HCT116 (cell line): ENCODE measurements at regions not wholly inside any gene's neighbourhood (a gene's known extent, or its start where the extent isn't known, plus 50 kb on each side); places are given as distances from the start of the nearest gene placed in this dataset.

Experiments
- ATAC-seq: fragments of 200-7000 bp; cut with Tn5 transposase; 2 replicates; pipeline ENCODE4 v1.9.1; 2020; ENCODE audit warnings: mild to moderate bottlenecking, moderate library complexity
- BruUV-seq: library from RNA; stranded (reverse); fragments of 400-500 nt; replicated peaks from 2 replicates; lab custom pipeline; 2021; lab: Mats Ljungman, UMichigan
- CTCF ChIA-PET: fragments of 300-600 bp; sonication (Branson Sonifier 250); formaldehyde crosslinking; loops from one replicate; lab custom pipeline; 2021; ENCODE audit warnings: antibody characterized with exemption; lab: Charles Lee
- POLR2A ChIA-PET: fragments of 300-600, 350-600 bp; sonication (Branson Sonifier 250); formaldehyde crosslinking; loops from one replicate; lab custom pipeline; 2021; ENCODE audit warnings: antibody characterized with exemption; lab: Charles Lee
- RAD21 ChIA-PET, 2 experiments: fragments of 300-600 bp; sonication (Branson Sonifier 250); formaldehyde crosslinking; loops; one replicate each; lab custom pipeline; 2023; ENCODE audit warnings: low total read pairs in 2 of 2; ENCODE audit not compliant: uncharacterized antibody in 2 of 2, unreplicated experiment in 2 of 2, low non-redundant PET in 1 of 2; lab: Charles Lee
- DNase-seq: peaks from one replicate; pipeline ENCODE4 v3.0.0-alpha.2; 2010; ENCODE audit warnings: low read depth, low spot score
- H2AFZ ChIP-seq: fragments of 200-600 bp; shearing (Covaris generic), sonication (generic); 2 replicates; pipeline ENCODE4 v1.6.1; 2017; ENCODE audit warnings: low read depth, mixed run types, mixed read lengths, antibody characterized with exemption, low read length; ENCODE audit not compliant: poor library complexity, severe bottlenecking
- H3K27ac ChIP-seq: 2 replicates; pipeline ENCODE4 v1.5.1; 2012; ENCODE audit warnings: low read depth, low read length
- H3K27me3 ChIP-seq: fragments of 200-600 bp; sonication (generic); 2 replicates; pipeline ENCODE4 v1.6.1; 2016; ENCODE audit warnings: mixed run types, low read length, mixed read lengths; ENCODE audit not compliant: insufficient read depth
- H3K36me3 ChIP-seq, 2 experiments: fragments of 200-500 bp in 1 of 2; fragments of 200-600 bp in 1 of 2; sonication (Bioruptor generic) in 1 of 2; sonication (generic) in 1 of 2; 2 replicates each; pipeline versions ENCODE4 v1.5.1 to v1.6.1; 2014 to 2016; ENCODE audit warnings: low read length in 2 of 2, inconsistent platforms in 1 of 2, mixed read lengths in 1 of 2, mixed run types in 1 of 2; ENCODE audit not compliant: insufficient read depth in 2 of 2, control insufficient read depth in 1 of 2
- H3K4me1 ChIP-seq, 2 experiments: fragments of 200-600 bp in 1 of 2; sonication (generic) in 1 of 2; 2 replicates each; pipeline versions ENCODE4 v1.5.1 to v1.6.1; 2012 to 2017; ENCODE audit warnings: low read length in 2 of 2, inconsistent platforms in 1 of 2, mild to moderate bottlenecking in 1 of 2, mixed read lengths in 1 of 2, mixed run types in 1 of 2, moderate library complexity in 1 of 2; ENCODE audit not compliant: insufficient read depth in 2 of 2, control insufficient read depth in 1 of 2
- H3K4me2 ChIP-seq: fragments of 200-600 bp; sonication (generic); 2 replicates; pipeline ENCODE4 v1.6.1; 2017; ENCODE audit warnings: mixed run types, low read length, mixed read lengths
- H3K4me3 ChIP-seq, 2 experiments: fragments of 200-600 bp in 1 of 2; sonication (generic) in 1 of 2; replicated peaks in 1 of 2; 2 replicates each; pipeline ENCODE4 v1.5.1; 2011 to 2016; ENCODE audit warnings: low read length in 2 of 2, control low read depth in 1 of 2, low read depth in 1 of 2, mild to moderate bottlenecking in 1 of 2, mixed read lengths in 1 of 2, mixed run types in 1 of 2
- H3K79me2 ChIP-seq: fragments of 200-600 bp; sonication (generic); 2 replicates; pipeline ENCODE4 v1.6.1; 2017; ENCODE audit warnings: mild to moderate bottlenecking, mixed run types, low read length, moderate library complexity, mixed read lengths; ENCODE audit not compliant: insufficient read depth
- H3K9ac ChIP-seq: fragments of 200-600 bp; sonication (generic); 2 replicates; pipeline ENCODE4 v1.6.1; 2016; ENCODE audit warnings: low read length, mixed read lengths
- H3K9me2 ChIP-seq: fragments of 200-600 bp; sonication (generic), shearing (Covaris generic); 2 replicates; pipeline ENCODE4 v1.6.1; 2017; ENCODE audit warnings: mixed run types, mild to moderate bottlenecking, moderate library complexity; ENCODE audit not compliant: insufficient read depth
- H3K9me3 ChIP-seq, 2 experiments: fragments of 200-500 bp in 1 of 2; fragments of 200-600 bp in 1 of 2; sonication (Bioruptor generic) in 1 of 2; sonication (generic) in 1 of 2; 2 replicates each; pipeline ENCODE4 v1.6.1; 2014 to 2017; ENCODE audit warnings: low read length in 2 of 2, mixed read lengths in 2 of 2, inconsistent platforms in 1 of 2, low read depth in 1 of 2, mild to moderate bottlenecking in 1 of 2, mixed run types in 1 of 2, moderate library complexity in 1 of 2; ENCODE audit not compliant: control insufficient read depth in 1 of 2, insufficient read depth in 1 of 2
- H4K20me1 ChIP-seq: fragments of 200-600 bp; sonication (generic), shearing (Covaris generic); 2 replicates; pipeline ENCODE4 v1.6.1; 2017; ENCODE audit warnings: mixed run types, mild to moderate bottlenecking, moderate library complexity; ENCODE audit not compliant: insufficient read depth
- CBX3 ChIP-seq: IDR thresholded peaks from 2 replicates; pipeline ENCODE4 v1.6.1; 2012; ENCODE audit warnings: low read depth
- CEBPB ChIP-seq: IDR thresholded peaks from 2 replicates; pipeline ENCODE4 v1.6.1; 2012; ENCODE audit warnings: low read depth
- ELF1 ChIP-seq: IDR thresholded peaks from 2 replicates; pipeline ENCODE4 v1.6.1; 2012; ENCODE audit warnings: low read depth, borderline replicate concordance
- EZH2 ChIP-seq: fragments of 200-600 bp; sonication (generic); IDR thresholded peaks from 2 replicates; pipeline ENCODE4 v1.6.1; 2017; ENCODE audit warnings: antibody characterized with exemption, mixed run types
- EZH2phosphoT487 ChIP-seq: fragments of 200-600 bp; IDR thresholded peaks from 2 replicates; pipeline ENCODE4 v1.6.1; 2018; ENCODE audit warnings: antibody characterized with exemption, borderline replicate concordance
- FOSL1 ChIP-seq: IDR thresholded peaks from 2 replicates; pipeline ENCODE4 v1.6.1; 2012; ENCODE audit warnings: low read depth
- JUND ChIP-seq: IDR thresholded peaks from 2 replicates; pipeline ENCODE4 v1.6.1; 2012
- POLR2A ChIP-seq: IDR thresholded peaks from 2 replicates; pipeline ENCODE4 v1.7.0; 2011; ENCODE audit warnings: borderline replicate concordance; ENCODE audit not compliant: insufficient read depth, insufficient read length; ENCODE audit errors: extremely low read depth
- RAD21 ChIP-seq: IDR thresholded peaks from 2 replicates; pipeline ENCODE4 v1.6.1; 2012; ENCODE audit warnings: low read depth, mild to moderate bottlenecking
- SIN3A ChIP-seq: IDR thresholded peaks from 2 replicates; pipeline ENCODE4 v1.6.1; 2012; ENCODE audit warnings: low read depth
- SP1 ChIP-seq: IDR thresholded peaks from 2 replicates; pipeline ENCODE4 v1.6.1; 2012; ENCODE audit warnings: low read depth
- SRF ChIP-seq: IDR thresholded peaks from 2 replicates; pipeline ENCODE4 v1.6.1; 2012; ENCODE audit warnings: low read depth
- TCF7L2 ChIP-seq: IDR thresholded peaks from 2 replicates; pipeline ENCODE4 v1.7.0; 2011; ENCODE audit warnings: borderline replicate concordance, inconsistent platforms; ENCODE audit not compliant: insufficient read depth, insufficient read length; ENCODE audit errors: extremely low read depth
- YY1 ChIP-seq: IDR thresholded peaks from 2 replicates; pipeline ENCODE4 v1.6.1; 2011; ENCODE audit warnings: low read length, low read depth, moderate library complexity, mild to moderate bottlenecking; ENCODE audit not compliant: insufficient replicate concordance; ENCODE audit errors: extremely low read depth
- ZFX ChIP-seq: fragments of 450-650 bp; IDR thresholded peaks from 2 replicates; pipeline ENCODE4 v1.6.1; 2017
- ZNF274 ChIP-seq: fragments of 200-500 bp; sonication (Bioruptor generic); IDR thresholded peaks from 2 replicates; pipeline ENCODE4 v1.6.1; 2014; ENCODE audit warnings: mild to moderate bottlenecking, low read depth, low read length, inconsistent platforms
- intact Hi-C: fragments of 100-400 bp; cut with micrococcal nuclease; formaldehyde crosslinking; loops from 2 replicates; pipeline ENCODE4 v1.10.0; 2022
- TF ChIP-seq, protein P1 (sequence below): IDR thresholded peaks from 2 replicates; pipeline ENCODE4 v1.6.1; 2011; ENCODE audit warnings: mild to moderate bottlenecking, low read length, moderate library complexity; ENCODE audit not compliant: insufficient replicate concordance; ENCODE audit errors: extremely low read depth
- TF ChIP-seq, protein P2 (sequence below): IDR thresholded peaks from 2 replicates; pipeline ENCODE4 v1.6.1; 2012
- TF ChIP-seq, protein P3 (sequence below): IDR thresholded peaks from 2 replicates; pipeline ENCODE4 v1.6.1; 2012

- Histone ChIP-seq H3K36me3 (no peaks in the 10 kb centered on the region), H4K20me1 (no peaks in the 10 kb centered on the region), H3K27me3 (no peaks in the 10 kb centered on the region), H3K9me2 (no peaks in the 10 kb centered on the region), H3K9ac (no peak overlapping the region), H3K4me3 (no peak overlapping the region), H3K27ac (no peak overlapping the region), H3K79me2 (no peaks in the 10 kb centered on the region), H3K4me2 (no peak overlapping the region), H3K9me3 (no peaks in the 10 kb centered on the region), H2AFZ (no peak overlapping the region), H3K4me1 (no peaks in the 10 kb centered on the region)
- ATAC-seq, result no peak
- RAD21 ChIA-PET, result no interaction called here
- DNase-seq, result no peak
- BruUV-seq, result no TSS peak
- POLR2A ChIA-PET, result no interaction called here
- TF ChIP-seq EZH2, result no peak
- no peak for TF ChIP-seq JUND
- no peak for TF ChIP-seq YY1
- TF ChIP-seq EZH2phosphoT487, result no peak
- TF ChIP-seq, protein P1, sequence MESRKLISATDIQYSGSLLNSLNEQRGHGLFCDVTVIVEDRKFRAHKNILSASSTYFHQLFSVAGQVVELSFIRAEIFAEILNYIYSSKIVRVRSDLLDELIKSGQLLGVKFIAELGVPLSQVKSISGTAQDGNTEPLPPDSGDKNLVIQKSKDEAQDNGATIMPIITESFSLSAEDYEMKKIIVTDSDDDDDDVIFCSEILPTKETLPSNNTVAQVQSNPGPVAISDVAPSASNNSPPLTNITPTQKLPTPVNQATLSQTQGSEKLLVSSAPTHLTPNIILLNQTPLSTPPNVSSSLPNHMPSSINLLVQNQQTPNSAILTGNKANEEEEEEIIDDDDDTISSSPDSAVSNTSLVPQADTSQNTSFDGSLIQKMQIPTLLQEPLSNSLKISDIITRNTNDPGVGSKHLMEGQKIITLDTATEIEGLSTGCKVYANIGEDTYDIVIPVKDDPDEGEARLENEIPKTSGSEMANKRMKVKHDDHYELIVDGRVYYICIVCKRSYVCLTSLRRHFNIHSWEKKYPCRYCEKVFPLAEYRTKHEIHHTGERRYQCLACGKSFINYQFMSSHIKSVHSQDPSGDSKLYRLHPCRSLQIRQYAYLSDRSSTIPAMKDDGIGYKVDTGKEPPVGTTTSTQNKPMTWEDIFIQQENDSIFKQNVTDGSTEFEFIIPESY, result no peak
- TF ChIP-seq POLR2A, result no peak
- TF ChIP-seq, protein P2, sequence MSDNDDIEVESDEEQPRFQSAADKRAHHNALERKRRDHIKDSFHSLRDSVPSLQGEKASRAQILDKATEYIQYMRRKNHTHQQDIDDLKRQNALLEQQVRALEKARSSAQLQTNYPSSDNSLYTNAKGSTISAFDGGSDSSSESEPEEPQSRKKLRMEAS, result no peak
- no peak for TF ChIP-seq CEBPB
- TF ChIP-seq FOSL1, result no peak
- TF ChIP-seq ZFX, result no peak
- no peak for TF ChIP-seq RAD21
- TF ChIP-seq SP1, result no peak
- no peak for TF ChIP-seq SIN3A
- no peak for TF ChIP-seq TCF7L2
- TF ChIP-seq ZNF274, result no peak
- TF ChIP-seq, protein P3, sequence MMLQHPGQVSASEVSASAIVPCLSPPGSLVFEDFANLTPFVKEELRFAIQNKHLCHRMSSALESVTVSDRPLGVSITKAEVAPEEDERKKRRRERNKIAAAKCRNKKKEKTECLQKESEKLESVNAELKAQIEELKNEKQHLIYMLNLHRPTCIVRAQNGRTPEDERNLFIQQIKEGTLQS, result no peak
- no peak for TF ChIP-seq SRF
- TF ChIP-seq CBX3, result no peak
- TF ChIP-seq ELF1, result no peak
- intact Hi-C loops, result no loop called here
- CTCF ChIA-PET, result no interaction called here
These were observed 175.2 kb upstream of the HDAC4 start for GRCh38 chr2:239575931-239576445.
